IMR-90 (cell line): ENCODE measurements at regions not wholly inside any gene's neighbourhood (a gene's known extent, or its start where the extent isn't known, plus 50 kb on each side); places are given as distances from the start of the nearest gene placed in this dataset.

Source experiments
- ATAC-seq: fragments of 200-7000 bp; cut with Tn5 transposase; 2 replicates; pipeline ENCODE4 v1.9.1; 2020; ENCODE audit warnings: low read depth, mild to moderate bottlenecking, moderate library complexity
- BruUV-seq: library from RNA; stranded (reverse); fragments of 400-500 nt; replicated peaks from 2 replicates; lab custom pipeline; 2021; lab: Mats Ljungman, UMichigan
- CTCF ChIA-PET: fragments of 300-600 bp; formaldehyde crosslinking; extraction: SDS; loops from one replicate; lab custom pipeline; 2021; ENCODE audit warnings: antibody characterized with exemption; lab: Yijun Ruan, JAX
- POLR2A ChIA-PET: fragments of 300-600 bp; sonication (Branson Sonifier 250); formaldehyde crosslinking; loops from one replicate; lab custom pipeline; 2022; ENCODE audit warnings: antibody characterized with exemption; ENCODE audit not compliant: unreplicated experiment; lab: Charles Lee
- DNase-seq: peaks from one replicate; pipeline ENCODE4 v3.0.0; 2013
- H2AFZ ChIP-seq: replicated peaks from 2 replicates; pipeline ENCODE3; 2013; ENCODE audit warnings: low read length, mild to moderate bottlenecking; ENCODE audit not compliant: poor library complexity
- H2AK5ac ChIP-seq: 2 replicates; pipeline ENCODE4 v1.6.1; 2013; ENCODE audit warnings: low read depth, low read length, inconsistent platforms
- H2AK9ac ChIP-seq: replicated peaks from 2 replicates; pipeline ENCODE3; 2013; ENCODE audit warnings: mild to moderate bottlenecking, low read depth, low read length, moderate library complexity; ENCODE audit not compliant: poor library complexity
- H2BK120ac ChIP-seq: 2 replicates; pipeline ENCODE4 v1.6.1; 2013; ENCODE audit warnings: low read depth, low read length, inconsistent platforms
- H2BK15ac ChIP-seq: 3 replicates; pipeline ENCODE4 v1.6.1; 2013; ENCODE audit warnings: low read depth, low read length, inconsistent platforms
- H2BK20ac ChIP-seq: 2 replicates; pipeline ENCODE4 v1.6.1; 2013; ENCODE audit warnings: low read depth, mild to moderate bottlenecking, inconsistent platforms, low read length, moderate library complexity
- H2BK5ac ChIP-seq: 2 replicates; pipeline ENCODE4 v1.6.1; 2013; ENCODE audit warnings: mild to moderate bottlenecking, low read depth, low read length, inconsistent platforms; ENCODE audit not compliant: poor library complexity, severe bottlenecking
- H3K14ac ChIP-seq: replicated peaks from 2 replicates; pipeline ENCODE4 v1.6.1; 2013; ENCODE audit warnings: low read depth, low read length, inconsistent platforms
- H3K18ac ChIP-seq: 2 replicates; pipeline ENCODE4 v1.6.1; 2013; ENCODE audit warnings: low read depth, low read length, control low read depth
- H3K23ac ChIP-seq: 2 replicates; pipeline ENCODE4 v1.6.1; 2013; ENCODE audit warnings: low read depth, low read length, inconsistent platforms
- H3K27ac ChIP-seq: 2 replicates; pipeline ENCODE4 v1.5.1; 2013; ENCODE audit warnings: mild to moderate bottlenecking, control low read depth, low read length; ENCODE audit not compliant: insufficient read depth
- H3K27me3 ChIP-seq: 2 replicates; pipeline ENCODE4 v1.6.1; 2013; ENCODE audit warnings: low read length; ENCODE audit not compliant: control insufficient read depth, insufficient read depth
- H3K36me3 ChIP-seq: 2 replicates; pipeline ENCODE4 v1.6.1; 2013; ENCODE audit warnings: low read length, mixed read lengths; ENCODE audit not compliant: control insufficient read depth, insufficient read depth
- H3K4ac ChIP-seq: 2 replicates; pipeline ENCODE4 v1.6.1; 2013; ENCODE audit warnings: low read depth, low read length, inconsistent platforms
- H3K4me1 ChIP-seq: 2 replicates; pipeline ENCODE4 v1.6.1; 2013; ENCODE audit warnings: low read length, mixed read lengths; ENCODE audit not compliant: control insufficient read depth, insufficient read depth
- H3K4me2 ChIP-seq: 2 replicates; pipeline ENCODE4 v1.6.1; 2013; ENCODE audit warnings: low read depth, mild to moderate bottlenecking, control low read depth, low read length, moderate library complexity
- H3K4me3 ChIP-seq: 2 replicates; pipeline ENCODE4 v1.5.1; 2013; ENCODE audit warnings: low read depth, mild to moderate bottlenecking, control low read depth, low read length, moderate library complexity; ENCODE audit not compliant: insufficient read depth
- H3K56ac ChIP-seq: 2 replicates; pipeline ENCODE4 v1.6.1; 2013; ENCODE audit warnings: low read length, inconsistent platforms; ENCODE audit not compliant: insufficient read depth; ENCODE audit errors: extremely low read depth
- H3K79me1 ChIP-seq, 2 experiments: 2 replicates each; pipeline ENCODE4 v1.6.1; 2013; ENCODE audit warnings: low read length in 2 of 2, inconsistent platforms in 1 of 2, low read depth in 1 of 2
- H3K9ac ChIP-seq: 2 replicates; pipeline ENCODE4 v1.6.1; 2013; ENCODE audit warnings: low read depth, low read length, control low read depth
- H3K9me1 ChIP-seq: 2 replicates; pipeline ENCODE4 v1.6.1; 2013; ENCODE audit warnings: low read length, inconsistent platforms; ENCODE audit not compliant: insufficient read depth
- H3K9me3 ChIP-seq: 2 replicates; pipeline ENCODE4 v1.6.1; 2013; ENCODE audit warnings: low read length; ENCODE audit not compliant: control insufficient read depth, insufficient read depth
- H4K20me1 ChIP-seq: 2 replicates; pipeline ENCODE4 v1.6.1; 2013; ENCODE audit warnings: low read length, inconsistent platforms; ENCODE audit not compliant: insufficient read depth
- H4K5ac ChIP-seq: 2 replicates; pipeline ENCODE4 v1.6.1; 2013; ENCODE audit warnings: mild to moderate bottlenecking, low read depth, low read length, control low read depth
- H4K8ac ChIP-seq, 2 experiments: 2 replicates each; pipeline ENCODE4 v1.6.1; 2013; ENCODE audit warnings: low read depth in 2 of 2, low read length in 2 of 2, control low read depth in 1 of 2, inconsistent platforms in 1 of 2
- H4K91ac ChIP-seq: 2 replicates; pipeline ENCODE4 v1.6.1; 2013; ENCODE audit warnings: low read depth, low read length, inconsistent platforms; ENCODE audit not compliant: insufficient read depth
- BHLHE40 ChIP-seq: fragments of 150-350 bp; IDR thresholded peaks from 2 replicates; pipeline ENCODE4 v1.6.1; 2016; ENCODE audit warnings: mild to moderate bottlenecking, low read depth, low read length
- CEBPB ChIP-seq: IDR thresholded peaks from 2 replicates; pipeline ENCODE4 v1.6.1; 2012; ENCODE audit warnings: low read depth, low read length, improper control_type of control experiment
- CHD1 ChIP-seq: IDR thresholded peaks from 2 replicates; pipeline ENCODE4 v1.6.1; 2012; ENCODE audit warnings: low read depth, low read length, improper control_type of control experiment
- FOS ChIP-seq: fragments of 150-350 bp; IDR thresholded peaks from 2 replicates; pipeline ENCODE4 v1.6.1; 2016; ENCODE audit warnings: low read depth, low read length
- MAFK ChIP-seq: IDR thresholded peaks from 2 replicates; pipeline ENCODE4 v1.6.1; 2012; ENCODE audit warnings: low read depth, low read length, improper control_type of control experiment
- MAZ ChIP-seq: IDR thresholded peaks from 2 replicates; pipeline ENCODE4 v1.6.1; 2012; ENCODE audit warnings: low read depth, mild to moderate bottlenecking, low read length, improper control_type of control experiment, moderate library complexity, borderline replicate concordance
- MXI1 ChIP-seq: IDR thresholded peaks from 2 replicates; pipeline ENCODE4 v1.6.1; 2012; ENCODE audit warnings: low read depth, mild to moderate bottlenecking, low read length, moderate library complexity, borderline replicate concordance
- NFE2L2 ChIP-seq: fragments of 150-350 bp; IDR thresholded peaks from 2 replicates; pipeline ENCODE4 v1.6.1; 2016; ENCODE audit warnings: low read depth, mild to moderate bottlenecking, low read length
- POLR2A ChIP-seq: IDR thresholded peaks from 2 replicates; pipeline ENCODE4 v1.6.1; 2012; ENCODE audit warnings: mild to moderate bottlenecking, low read depth, low read length
- RAD21 ChIP-seq: IDR thresholded peaks from 2 replicates; pipeline ENCODE4 v1.6.1; 2012; ENCODE audit warnings: low read length, improper control_type of control experiment
- RCOR1 ChIP-seq: IDR thresholded peaks from 2 replicates; pipeline ENCODE4 v1.6.1; 2012; ENCODE audit warnings: mild to moderate bottlenecking, low read length, improper control_type of control experiment; ENCODE audit not compliant: insufficient replicate concordance
- RFX5 ChIP-seq: IDR thresholded peaks from 2 replicates; pipeline ENCODE4 v1.8.0; 2012; ENCODE audit warnings: low read depth, mild to moderate bottlenecking, low read length, moderate library complexity
- SMC3 ChIP-seq: fragments of 150-350 bp; IDR thresholded peaks from 2 replicates; pipeline ENCODE4 v1.6.1; 2016; ENCODE audit warnings: low read depth, mild to moderate bottlenecking, antibody characterized with exemption, low read length, moderate library complexity
- WGBS, 2 experiments: methylation state at CpG; one replicate each; pipeline versions ENCODE4 v1.1.5 to v1.1.7; 2013; ENCODE audit warnings: missing lambda C conversion rate in 2 of 2; ENCODE audit not compliant: insufficient read length in 1 of 2; ENCODE audit errors: extremely low coverage in 2 of 2; 5-methylcytosine and 5-hydroxymethylcytosine counted together
- dilution Hi-C: fragments of 300-500 bp; cut with HindIII; formaldehyde crosslinking; loops from one replicate; pipeline ENCODE4 v1.14.3; 2018; ENCODE audit warnings: low sequenced_read_pairs; ENCODE audit not compliant: unreplicated experiment
- in situ Hi-C: fragments of 300-500 bp; cut with MboI; formaldehyde crosslinking; loops from 3 replicates; pipeline ENCODE4 v1.14.3; 2019; ENCODE audit warnings: low sequenced_read_pairs, inconsistent platforms, mixed read lengths
- intact Hi-C: fragments of 100-400 bp; cut with micrococcal nuclease; formaldehyde crosslinking; loops from 2 replicates; pipeline ENCODE4 v1.10.0; 2022
- TF ChIP-seq, protein P1 (sequence below): conservative IDR thresholded peaks from 2 replicates; pipeline ENCODE4 v1.5.1; 2012; ENCODE audit warnings: mild to moderate bottlenecking, low read depth, low read length, improper control_type of control experiment
- TF ChIP-seq, protein P2 (sequence below): fragments of 150-350 bp; IDR thresholded peaks from 2 replicates; pipeline ENCODE4 v1.6.1; 2016; ENCODE audit warnings: low read depth, mild to moderate bottlenecking, low read length, moderate library complexity, borderline replicate concordance
- TF ChIP-seq, protein P3 (sequence below): fragments of 150-350 bp; IDR thresholded peaks from 2 replicates; pipeline ENCODE4 v1.6.1; 2017; ENCODE audit warnings: mild to moderate bottlenecking, antibody characterized with exemption, low read length, low read depth

DNA sequence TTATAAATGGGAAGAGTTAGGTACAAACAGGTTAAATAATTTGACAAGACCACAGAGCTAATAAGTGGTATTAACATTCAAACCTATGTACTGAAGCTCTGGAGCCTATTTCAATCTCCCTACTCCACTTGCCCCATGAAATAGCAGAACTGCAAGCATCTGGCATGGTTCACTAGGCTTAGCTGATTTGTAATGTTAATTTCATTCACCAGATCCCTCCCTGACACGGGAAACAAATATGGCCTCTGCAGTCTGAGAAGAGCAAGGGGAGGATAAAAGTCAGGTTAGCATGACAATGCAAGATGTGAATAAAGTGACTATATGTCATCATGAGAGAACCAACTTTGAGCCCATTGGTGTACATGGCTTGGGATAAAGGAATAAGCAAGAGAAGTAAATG, 428.8 kb downstream of the BRINP1 start:
- Histone ChIP-seq H4K91ac (no peak overlapping the region), H3K14ac (no peak overlapping the region), H3K27me3 (no peaks in the 10 kb centered on the region), H3K18ac (no peak overlapping the region), H3K4ac (no peak overlapping the region), H3K9me1 (no peaks in the 10 kb centered on the region), H3K23ac (no peak overlapping the region), H4K20me1 (no peaks in the 10 kb centered on the region), H2AFZ (no peak overlapping the region), H3K4me3 (no peak overlapping the region), H3K27ac (no peak overlapping the region), H4K5ac (no peak overlapping the region), H4K8ac (no peak overlapping the region), H2BK120ac (no peak overlapping the region), H2BK15ac (no peak overlapping the region), H3K56ac (no peak overlapping the region), H2AK5ac (no peak overlapping the region), H3K9ac (no peak overlapping the region), H2BK5ac (no peak overlapping the region), H2BK20ac (no peak overlapping the region), H2AK9ac (no peak overlapping the region), H3K79me1 (no peaks in the 10 kb centered on the region), H3K9me3 (peaks cover 14% of the 10 kb centered on the region), H3K4me1 (no peaks in the 10 kb centered on the region), H3K4me2 (no peak overlapping the region), H3K36me3 (no peaks in the 10 kb centered on the region)
- POLR2A ChIA-PET, result no interaction called here
- CTCF ChIA-PET, result no interaction called here
- dilution Hi-C loops, result no loop called here
- WGBS, 2 experiments, result no CpG with 5 or more reads among the region's 1 CpG
- intact Hi-C loops, result no loop called here
- TF ChIP-seq, protein P1, sequence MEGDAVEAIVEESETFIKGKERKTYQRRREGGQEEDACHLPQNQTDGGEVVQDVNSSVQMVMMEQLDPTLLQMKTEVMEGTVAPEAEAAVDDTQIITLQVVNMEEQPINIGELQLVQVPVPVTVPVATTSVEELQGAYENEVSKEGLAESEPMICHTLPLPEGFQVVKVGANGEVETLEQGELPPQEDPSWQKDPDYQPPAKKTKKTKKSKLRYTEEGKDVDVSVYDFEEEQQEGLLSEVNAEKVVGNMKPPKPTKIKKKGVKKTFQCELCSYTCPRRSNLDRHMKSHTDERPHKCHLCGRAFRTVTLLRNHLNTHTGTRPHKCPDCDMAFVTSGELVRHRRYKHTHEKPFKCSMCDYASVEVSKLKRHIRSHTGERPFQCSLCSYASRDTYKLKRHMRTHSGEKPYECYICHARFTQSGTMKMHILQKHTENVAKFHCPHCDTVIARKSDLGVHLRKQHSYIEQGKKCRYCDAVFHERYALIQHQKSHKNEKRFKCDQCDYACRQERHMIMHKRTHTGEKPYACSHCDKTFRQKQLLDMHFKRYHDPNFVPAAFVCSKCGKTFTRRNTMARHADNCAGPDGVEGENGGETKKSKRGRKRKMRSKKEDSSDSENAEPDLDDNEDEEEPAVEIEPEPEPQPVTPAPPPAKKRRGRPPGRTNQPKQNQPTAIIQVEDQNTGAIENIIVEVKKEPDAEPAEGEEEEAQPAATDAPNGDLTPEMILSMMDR, result no peak
- TF ChIP-seq, protein P2, sequence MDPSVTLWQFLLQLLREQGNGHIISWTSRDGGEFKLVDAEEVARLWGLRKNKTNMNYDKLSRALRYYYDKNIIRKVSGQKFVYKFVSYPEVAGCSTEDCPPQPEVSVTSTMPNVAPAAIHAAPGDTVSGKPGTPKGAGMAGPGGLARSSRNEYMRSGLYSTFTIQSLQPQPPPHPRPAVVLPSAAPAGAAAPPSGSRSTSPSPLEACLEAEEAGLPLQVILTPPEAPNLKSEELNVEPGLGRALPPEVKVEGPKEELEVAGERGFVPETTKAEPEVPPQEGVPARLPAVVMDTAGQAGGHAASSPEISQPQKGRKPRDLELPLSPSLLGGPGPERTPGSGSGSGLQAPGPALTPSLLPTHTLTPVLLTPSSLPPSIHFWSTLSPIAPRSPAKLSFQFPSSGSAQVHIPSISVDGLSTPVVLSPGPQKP, result no peak
- TF ChIP-seq RFX5, result no peak
- no peak for TF ChIP-seq MAZ
- no peak for TF ChIP-seq MXI1
- no peak for TF ChIP-seq FOS
- TF ChIP-seq RAD21, result no peak
- TF ChIP-seq CHD1, result no peak
- no peak for TF ChIP-seq MAFK
- TF ChIP-seq, protein P3, sequence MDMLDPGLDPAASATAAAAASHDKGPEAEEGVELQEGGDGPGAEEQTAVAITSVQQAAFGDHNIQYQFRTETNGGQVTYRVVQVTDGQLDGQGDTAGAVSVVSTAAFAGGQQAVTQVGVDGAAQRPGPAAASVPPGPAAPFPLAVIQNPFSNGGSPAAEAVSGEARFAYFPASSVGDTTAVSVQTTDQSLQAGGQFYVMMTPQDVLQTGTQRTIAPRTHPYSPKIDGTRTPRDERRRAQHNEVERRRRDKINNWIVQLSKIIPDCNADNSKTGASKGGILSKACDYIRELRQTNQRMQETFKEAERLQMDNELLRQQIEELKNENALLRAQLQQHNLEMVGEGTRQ, result no peak
- no peak for TF ChIP-seq NFE2L2
- TF ChIP-seq POLR2A, result no peak
- TF ChIP-seq CEBPB, result no peak
- no peak for TF ChIP-seq SMC3
- TF ChIP-seq BHLHE40, result no peak
- TF ChIP-seq RCOR1, result no peak
- no peak for DNase-seq
- no peak for ATAC-seq
- BruUV-seq, result no TSS peak
- in situ Hi-C loops, result no loop called here
